SK-N-MC (cell line): ENCODE measurements at regions not wholly inside any gene's neighbourhood (a gene's known extent, or its start where the extent isn't known, plus 50 kb on each side); places are given as distances from the start of the nearest gene placed in this dataset.

Experiments
- EZH2 ChIP-seq: fragments of 200-600 bp; sonication (generic); IDR thresholded peaks from one replicate; pipeline ENCODE4 v1.6.1; 2017; ENCODE audit warnings: antibody characterized with exemption
- POLR2AphosphoS5 ChIP-seq: IDR thresholded peaks from 2 replicates; pipeline ENCODE4 v1.6.1; 2012; ENCODE audit warnings: mild to moderate bottlenecking, low read depth, low read length, borderline replicate concordance

GRCh38 chr20:12870588-12870987 is 138.2 kb upstream of the SPTLC3 start:
- TF ChIP-seq POLR2AphosphoS5 (no peak), EZH2 (no peak)
